ENCODE measurements at regions not wholly inside any gene's neighbourhood (a gene's known extent, or its start where the extent isn't known, plus 50 kb on each side); places are given as distances from the start of the nearest gene placed in this dataset.
"Not testable (repeated sequence)": the region's sequence is repeated elsewhere in the genome, so short reads cannot be mapped to it uniquely, and the experiment has no call there.

DNA sequence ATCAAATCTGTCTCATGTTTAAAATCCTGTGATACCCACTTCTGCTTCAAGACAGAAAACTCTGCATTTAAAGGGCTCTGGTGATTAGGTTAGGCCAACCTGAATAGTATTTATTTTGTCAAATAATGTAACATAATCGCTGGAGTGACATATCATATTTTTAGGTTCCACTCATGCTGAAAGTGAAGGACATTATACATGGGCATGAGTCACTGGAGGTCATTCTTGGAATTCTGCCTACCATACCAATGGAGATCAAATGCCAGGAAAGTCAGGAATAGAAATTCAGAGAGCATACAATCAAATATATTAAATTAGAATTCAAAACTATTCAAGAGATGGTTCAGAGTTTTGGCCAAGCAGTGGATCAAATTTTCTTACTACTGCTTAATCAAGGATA lies 97.1 kb upstream of the PRSS3 start:
- WGBS, 2 donors, result 91 to 93% methylated on average over 1 of the region's 1 CpG
- TF ChIP-seq, protein P1, sequence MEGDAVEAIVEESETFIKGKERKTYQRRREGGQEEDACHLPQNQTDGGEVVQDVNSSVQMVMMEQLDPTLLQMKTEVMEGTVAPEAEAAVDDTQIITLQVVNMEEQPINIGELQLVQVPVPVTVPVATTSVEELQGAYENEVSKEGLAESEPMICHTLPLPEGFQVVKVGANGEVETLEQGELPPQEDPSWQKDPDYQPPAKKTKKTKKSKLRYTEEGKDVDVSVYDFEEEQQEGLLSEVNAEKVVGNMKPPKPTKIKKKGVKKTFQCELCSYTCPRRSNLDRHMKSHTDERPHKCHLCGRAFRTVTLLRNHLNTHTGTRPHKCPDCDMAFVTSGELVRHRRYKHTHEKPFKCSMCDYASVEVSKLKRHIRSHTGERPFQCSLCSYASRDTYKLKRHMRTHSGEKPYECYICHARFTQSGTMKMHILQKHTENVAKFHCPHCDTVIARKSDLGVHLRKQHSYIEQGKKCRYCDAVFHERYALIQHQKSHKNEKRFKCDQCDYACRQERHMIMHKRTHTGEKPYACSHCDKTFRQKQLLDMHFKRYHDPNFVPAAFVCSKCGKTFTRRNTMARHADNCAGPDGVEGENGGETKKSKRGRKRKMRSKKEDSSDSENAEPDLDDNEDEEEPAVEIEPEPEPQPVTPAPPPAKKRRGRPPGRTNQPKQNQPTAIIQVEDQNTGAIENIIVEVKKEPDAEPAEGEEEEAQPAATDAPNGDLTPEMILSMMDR (IDR thresholded peaks at IDR 0.05), result no peak
- no peak for TF ChIP-seq POLR2A (IDR thresholded peaks at IDR 0.05)

DNA sequence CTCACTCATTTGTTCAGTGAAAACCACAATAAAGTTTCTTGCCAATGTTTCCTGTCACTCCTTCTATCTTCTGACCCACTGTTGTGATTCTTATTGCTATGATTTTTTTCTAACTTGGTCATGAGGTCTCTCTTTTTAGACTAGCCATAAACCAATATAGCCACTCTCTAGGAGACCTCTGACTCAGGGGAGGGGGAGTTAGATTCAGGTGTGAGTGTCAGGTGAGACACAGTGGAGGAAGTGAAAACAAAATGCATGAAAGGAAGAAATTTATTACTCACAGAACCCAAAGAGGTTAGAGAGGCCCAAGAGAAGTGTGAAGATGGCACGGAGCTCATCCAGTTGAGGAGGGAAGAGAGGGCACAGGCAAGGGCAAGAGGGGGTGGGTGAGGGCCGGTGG lies 94.4 kb upstream of the PRSS3 start:
- DNase-seq; H3K36me3 ChIP-seq (ENCODE audit: low read depth, missing control alignments); H3K4me3 ChIP-seq; H3K9me3 ChIP-seq; H3K4me1 ChIP-seq; H3K27ac ChIP-seq; H3K27me3 ChIP-seq; intact Hi-C loops (cut with DNase I; ENCODE audit: low total_unique reads): not testable (repeated sequence)
- 67 to 75% methylated on average over 2 of the region's 2 CpGs for WGBS, 2 donors

More for the DNA sequence above, 97.1 kb upstream of the PRSS3 start:
- intact Hi-C loops (cut with DNase I; ENCODE audit: low total_unique reads), result no loop called here
- Histone ChIP-seq H3K4me3 (no peak overlapping the region), H3K4me1 (no peaks in the 10 kb centered on the region), H3K27me3 (no peaks in the 10 kb centered on the region), H3K36me3 (ENCODE audit: low read depth, missing control alignments) (no peaks in the 10 kb centered on the region), H3K27ac (no peak overlapping the region), H3K9me3 (no peaks in the 10 kb centered on the region)
- DNase-seq, result no peak

DNA sequence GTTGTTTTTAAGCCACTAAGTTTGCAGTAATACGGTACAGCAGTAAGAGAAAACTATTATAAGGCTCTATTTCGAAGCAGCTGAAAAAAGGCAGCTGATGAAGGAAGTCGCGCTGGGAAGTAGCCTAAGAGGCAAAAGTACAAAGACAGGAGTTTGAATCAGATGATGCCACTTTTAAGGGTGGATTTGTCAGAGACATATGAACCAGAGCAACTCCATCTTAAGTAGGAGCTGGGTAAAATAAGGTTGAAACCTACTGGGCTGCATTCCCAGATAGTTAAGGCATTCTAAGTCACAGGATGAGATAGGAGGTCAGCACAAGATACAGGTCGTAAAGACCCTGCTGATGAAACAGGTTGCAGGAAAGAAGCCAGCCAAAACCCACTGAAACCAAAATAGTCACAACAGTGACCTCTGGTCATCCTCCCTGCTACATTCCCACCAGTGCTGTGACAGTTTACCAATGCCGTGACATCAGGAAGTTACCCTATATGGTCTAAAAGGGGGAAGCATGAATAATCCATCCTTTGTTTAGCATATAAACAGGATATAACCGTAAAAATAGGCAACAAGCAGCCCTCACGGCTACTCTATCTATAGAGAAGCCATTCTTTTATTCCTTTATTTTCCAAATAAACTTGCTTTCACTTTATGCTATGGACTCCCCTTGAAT lies 91.8 kb upstream of the PRSS3 start:
- no peak overlapping the region for H3K4me3 ChIP-seq
- 81% methylated on average over 8 of the region's 8 CpGs for WGBS, 2 donors
- no peaks in the 10 kb centered on the region for H3K27me3 ChIP-seq
- H3K9me3 ChIP-seq, result no peaks in the 10 kb centered on the region
- H3K27ac ChIP-seq, result no peak overlapping the region
- no peak for DNase-seq
- H3K36me3 ChIP-seq (ENCODE audit: low read depth, missing control alignments), result no peaks in the 10 kb centered on the region
- no peaks in the 10 kb centered on the region for H3K4me1 ChIP-seq
- intact Hi-C loops (cut with DNase I; ENCODE audit: low total_unique reads), result no loop called here
- TF ChIP-seq, protein P1 (IDR thresholded peaks at IDR 0.05), result no peak
- TF ChIP-seq POLR2A (IDR thresholded peaks at IDR 0.05), result no peak

DNA sequence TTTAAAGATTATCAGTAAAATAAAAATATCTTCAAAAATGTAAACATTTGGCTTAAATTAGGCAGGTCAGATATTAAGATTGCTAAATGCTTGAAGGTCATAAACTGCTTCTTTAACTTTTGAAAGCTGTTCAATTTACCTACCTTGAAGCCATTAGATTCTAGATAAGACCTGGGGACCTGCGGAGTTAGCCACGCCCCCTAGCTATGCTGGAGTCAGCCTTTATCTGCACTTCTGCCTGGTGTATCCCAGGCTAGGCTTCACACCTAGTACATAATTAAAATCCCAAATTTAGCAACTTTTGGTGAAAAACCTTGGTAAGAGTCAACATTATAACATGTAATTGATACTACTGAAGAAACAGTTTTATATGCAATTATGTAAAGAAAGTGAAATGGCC lies 89.9 kb upstream of the PRSS3 start:
- H3K36me3 ChIP-seq (ENCODE audit: low read depth, missing control alignments); H3K27ac ChIP-seq; H3K4me1 ChIP-seq; H3K27me3 ChIP-seq; DNase-seq; H3K4me3 ChIP-seq; H3K9me3 ChIP-seq; intact Hi-C loops (cut with DNase I; ENCODE audit: low total_unique reads): not testable (repeated sequence)
- 44 to 59% methylated on average over 2 of the region's 2 CpGs for whole genome bisulfite sequencing, 2 donors

DNA sequence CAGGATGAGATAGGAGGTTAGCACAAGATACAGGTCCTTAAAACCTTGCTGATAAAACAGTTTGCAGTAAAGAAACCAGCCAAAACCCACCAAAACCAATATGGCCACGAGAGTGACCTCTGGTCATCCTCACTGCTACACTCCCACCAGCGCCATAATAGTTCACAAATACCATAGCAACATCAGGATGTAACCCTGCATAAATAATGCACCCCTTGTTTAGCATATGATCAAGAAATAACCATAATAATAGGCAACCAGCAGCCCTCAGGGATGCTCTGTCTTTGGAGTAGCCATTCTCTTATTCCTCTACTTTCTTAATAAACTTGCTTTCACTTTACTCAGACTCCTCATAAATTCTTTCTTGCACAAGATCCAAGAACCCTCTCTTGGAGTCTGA lies 86.9 kb upstream of the PRSS3 start:
- Histone ChIP-seq H3K36me3 (ENCODE audit: low read depth, missing control alignments) (no peaks in the 10 kb centered on the region), H3K4me3 (no peak overlapping the region), H3K4me1 (no peaks in the 10 kb centered on the region), H3K27me3 (no peaks in the 10 kb centered on the region), H3K9me3 (no peaks in the 10 kb centered on the region), H3K27ac (no peak overlapping the region)
- intact Hi-C loops (cut with DNase I; ENCODE audit: low total_unique reads), result no loop called here
- TF ChIP-seq, protein P1 (IDR thresholded peaks at IDR 0.05), result no peak
- no peak for TF ChIP-seq POLR2A (IDR thresholded peaks at IDR 0.05)
- WGBS, 2 donors, result 90 to 96% methylated on average over 2 of the region's 2 CpGs
- DNase-seq, result no peak

DNA sequence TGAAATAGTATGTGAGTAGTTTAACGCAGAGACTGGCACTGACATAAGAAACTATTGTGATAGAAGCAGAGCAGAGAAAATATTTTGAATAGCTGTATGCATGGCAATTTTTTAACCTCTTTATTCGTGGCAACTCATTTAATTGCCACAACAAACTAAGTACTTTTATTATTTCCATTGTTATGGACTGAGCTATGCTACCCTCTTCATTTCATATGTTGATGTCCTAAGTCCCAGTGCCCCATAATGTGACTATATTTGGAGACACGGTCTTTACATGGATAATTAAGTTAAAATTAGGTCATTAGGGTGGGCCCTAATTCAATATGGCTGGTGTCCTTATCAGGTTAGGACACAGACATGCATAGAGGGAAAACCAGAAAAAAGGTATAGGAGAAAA lies 86.1 kb upstream of the PRSS3 start:
- no peak for DNase-seq
- intact Hi-C loops (cut with DNase I; ENCODE audit: low total_unique reads), result no loop called here
- Histone ChIP-seq H3K9me3 (no peaks in the 10 kb centered on the region), H3K27ac (no peak overlapping the region), H3K4me3 (no peak overlapping the region), H3K4me1 (no peaks in the 10 kb centered on the region), H3K36me3 (ENCODE audit: low read depth, missing control alignments) (no peaks in the 10 kb centered on the region), H3K27me3 (no peaks in the 10 kb centered on the region)
- WGBS, 2 donors, result 80 to 83% methylated on average over 3 of the region's 3 CpGs
- TF ChIP-seq, protein P1 (IDR thresholded peaks at IDR 0.05), result no peak
- no peak for TF ChIP-seq POLR2A (IDR thresholded peaks at IDR 0.05)

DNA sequence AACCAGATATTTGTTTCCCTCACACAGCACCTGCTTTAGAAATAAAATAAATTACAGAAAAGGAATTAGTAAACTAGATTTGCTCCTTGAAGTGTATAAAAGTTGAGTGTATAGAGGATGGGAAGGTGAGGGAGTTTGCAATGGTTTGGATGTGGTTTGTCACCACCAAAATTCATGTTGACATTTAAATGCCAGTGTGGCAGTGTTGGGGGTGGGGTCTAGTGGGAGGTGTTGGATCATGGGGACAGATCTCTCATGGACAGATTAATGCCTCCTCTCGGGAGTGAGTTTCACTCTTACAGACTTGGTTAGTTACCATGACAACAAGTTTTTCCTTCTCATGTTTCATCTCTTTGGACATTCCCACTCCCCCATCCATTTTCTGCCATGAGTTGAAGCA lies 83.9 kb upstream of the PRSS3 start:
- H3K9me3 ChIP-seq; DNase-seq; H3K4me1 ChIP-seq; H3K36me3 ChIP-seq (ENCODE audit: low read depth, missing control alignments); intact Hi-C loops (cut with DNase I; ENCODE audit: low total_unique reads); H3K27me3 ChIP-seq; H3K27ac ChIP-seq; H3K4me3 ChIP-seq: not testable (repeated sequence)
- 38 to 54% methylated on average over 1 of the region's 1 CpG for WGBS, 2 donors

Measured in testis (tissue), 2 donors.